ENCODE measurements at regions not wholly inside any gene's neighbourhood (a gene's known extent, or its start where the extent isn't known, plus 50 kb on each side); places are given as distances from the start of the nearest gene placed in this dataset.
"Not testable (repeated sequence)": the region's sequence is repeated elsewhere in the genome, so short reads cannot be mapped to it uniquely, and the experiment has no call there.

- no peak for TF ChIP-seq CTCF (conservative IDR thresholded peaks at IDR 0.05; ENCODE audit: control insufficient read depth, insufficient read depth, low read depth, low read length)
- no peak for DNase-seq (ENCODE audit: low read depth)
- no peak overlapping the region for H3K4me3 ChIP-seq (ENCODE audit: control insufficient read depth, low read depth, low read length)
Measured at GRCh38 chr6:134407791-134408190, 89.9 kb upstream of the SGK1 start.

- no peak overlapping the region for H3K4me3 ChIP-seq (ENCODE audit: control insufficient read depth, low read depth, low read length)
- TF ChIP-seq CTCF (conservative IDR thresholded peaks at IDR 0.05; ENCODE audit: control insufficient read depth, insufficient read depth, low read depth, low read length), result no peak
- DNase-seq (ENCODE audit: low read depth), result no peak
Measured at GRCh38 chr6:134406311-134406710, 88.4 kb upstream of the SGK1 start.

- no peak for TF ChIP-seq CTCF (conservative IDR thresholded peaks at IDR 0.05; ENCODE audit: control insufficient read depth, insufficient read depth, low read depth, low read length)
- DNase-seq (ENCODE audit: low read depth), result no peak
Measured at GRCh38 chr6:134405386-134406087, 87.6 kb upstream of the SGK1 start.

GRCh38 chr6:134403312-134403711 lies 85.4 kb upstream of the SGK1 start:
- not testable (repeated sequence) for DNase-seq (ENCODE audit: low read depth); H3K4me3 ChIP-seq (ENCODE audit: control insufficient read depth, low read depth, low read length)

More at GRCh38 chr6:134405386-134406087, 87.6 kb upstream of the SGK1 start:
- no peak overlapping the region for H3K4me3 ChIP-seq (ENCODE audit: control insufficient read depth, low read depth, low read length)

GRCh38 chr6:134402372-134402984 lies 84.6 kb upstream of the SGK1 start:
- no peak overlapping the region for H3K4me3 ChIP-seq (ENCODE audit: control insufficient read depth, low read depth, low read length)
- no peak for DNase-seq (ENCODE audit: low read depth)
- no peak for TF ChIP-seq CTCF (conservative IDR thresholded peaks at IDR 0.05; ENCODE audit: control insufficient read depth, insufficient read depth, low read depth, low read length)

- no peak overlapping the region for H3K4me3 ChIP-seq (ENCODE audit: control insufficient read depth, low read depth, low read length)
- no peak for TF ChIP-seq CTCF (conservative IDR thresholded peaks at IDR 0.05; ENCODE audit: control insufficient read depth, insufficient read depth, low read depth, low read length)
- DNase-seq (ENCODE audit: low read depth), result no peak
Measured at GRCh38 chr6:134400941-134401340, 83.0 kb upstream of the SGK1 start.

GRCh38 chr6:134398453-134398852 lies 80.5 kb upstream of the SGK1 start:
- no peak for TF ChIP-seq CTCF (conservative IDR thresholded peaks at IDR 0.05; ENCODE audit: control insufficient read depth, insufficient read depth, low read depth, low read length)
- H3K4me3 ChIP-seq (ENCODE audit: control insufficient read depth, low read depth, low read length), result no peak overlapping the region
- no peak for DNase-seq (ENCODE audit: low read depth)

All from fibroblast of mammary gland (primary cell).